Stimulated activated naive CD4-positive, alpha-beta T cell treated with Interleukin-2 at 50 U/mL for 16 hours (primary cell): ENCODE measurements at regions not wholly inside any gene's neighbourhood (a gene's known extent, or its start where the extent isn't known, plus 50 kb on each side); places are given as distances from the start of the nearest gene placed in this dataset.

ENCODE experiments used
- DNase-seq: peaks from one replicate; lab custom pipeline; 2025; lab: John Stamatoyannopoulos, UW

GRCh38 chr4:36823199-36823967 is 421.2 kb upstream of the NWD2 start:
- DNase-seq, result no peak

GRCh38 chr4:36824682-36825081 is 419.9 kb upstream of the NWD2 start:
- no peak for DNase-seq

GRCh38 chr4:36835246-36835645 is 409.3 kb upstream of the NWD2 start:
- no peak for DNase-seq

- no peak for DNase-seq
Observed at GRCh38 chr4:36841583-36842326, 402.8 kb upstream of the NWD2 start.

- DNase-seq, result no peak
Observed at GRCh38 chr4:36844448-36844847, 400.1 kb upstream of the NWD2 start.

- DNase-seq, result no peak
Observed at GRCh38 chr4:36852856-36853255, 391.7 kb upstream of the NWD2 start.

- no peak for DNase-seq
Observed at GRCh38 chr4:36854554-36854953, 390.0 kb upstream of the NWD2 start.

GRCh38 chr4:36863601-36864000 is 380.9 kb upstream of the NWD2 start:
- DNase-seq, result no peak

GRCh38 chr4:36870121-36870520 is 374.4 kb upstream of the NWD2 start:
- no peak for DNase-seq

GRCh38 chr4:36872679-36873078 is 371.9 kb upstream of the NWD2 start:
- DNase-seq, result no peak

GRCh38 chr4:36884151-36884550 is 360.4 kb upstream of the NWD2 start:
- no peak for DNase-seq

GRCh38 chr4:36891971-36892370 is 352.6 kb upstream of the NWD2 start:
- DNase-seq, result no peak

- no peak for DNase-seq
Observed at GRCh38 chr4:36900446-36900987, 344.0 kb upstream of the NWD2 start.

- DNase-seq, result no peak
Observed at GRCh38 chr4:36904823-36905222, 339.7 kb upstream of the NWD2 start.

- DNase-seq, result no peak
Observed at GRCh38 chr4:36914106-36914505, 330.4 kb upstream of the NWD2 start.

GRCh38 chr4:36915717-36916116 is 328.8 kb upstream of the NWD2 start:
- no peak for DNase-seq

- DNase-seq, result no peak
Observed at GRCh38 chr4:36917413-36917812, 327.1 kb upstream of the NWD2 start.

GRCh38 chr4:36919721-36920120 is 324.8 kb upstream of the NWD2 start:
- DNase-seq, result no peak

GRCh38 chr4:36921476-36922216 is 322.9 kb upstream of the NWD2 start:
- DNase-seq, result no peak

GRCh38 chr4:36930562-36931111 is 313.9 kb upstream of the NWD2 start:
- DNase-seq, result no peak

GRCh38 chr4:36944232-36944631 is 300.3 kb upstream of the NWD2 start:
- no peak for DNase-seq

- no peak for DNase-seq
Observed at GRCh38 chr4:36961420-36961819, 283.1 kb upstream of the NWD2 start.
